ENCODE measurements at regions not wholly inside any gene's neighbourhood (a gene's known extent, or its start where the extent isn't known, plus 50 kb on each side); places are given as distances from the start of the nearest gene placed in this dataset.

DNA sequence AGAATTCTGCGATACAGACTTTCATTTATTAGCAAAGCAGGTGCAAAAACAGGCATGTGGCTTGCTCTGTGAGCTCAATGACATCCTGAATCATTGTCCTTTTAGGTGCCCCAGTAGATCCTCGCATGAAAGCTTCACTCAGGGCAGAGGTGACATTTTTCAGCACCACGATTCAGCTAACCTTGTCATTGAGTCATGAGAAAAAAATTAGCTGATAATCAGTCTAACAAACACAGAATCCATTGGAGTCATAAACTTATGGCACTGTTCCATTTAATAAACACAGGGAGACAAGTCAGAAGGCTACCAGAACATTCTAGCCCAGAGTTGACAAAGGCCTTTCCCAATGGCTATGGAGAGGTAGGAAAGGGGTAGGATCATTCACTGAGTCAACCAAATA is 104.8 kb upstream of the RAD23B start:
- TF ChIP-seq GATA2 (IDR thresholded peaks at IDR 0.05; ENCODE audit: low read depth, low read length) (no peak), GATA3 (IDR thresholded peaks at IDR 0.05; ENCODE audit: low read depth, low read length) (no peak)
